K562 (cell line): ENCODE measurements at regions not wholly inside any gene's neighbourhood (a gene's known extent, or its start where the extent isn't known, plus 50 kb on each side); places are given as distances from the start of the nearest gene placed in this dataset.

Source experiments
- ATAC-seq: fragments of 200-7000 bp; cut with Tn5 transposase; 3 replicates; pipeline ENCODE4 v1.9.1; 2020; ENCODE audit warnings: moderate library complexity
- BruUV-seq: library from RNA; stranded (reverse); fragments of 400-500 nt; replicated peaks from 2 replicates; lab custom pipeline; 2021; lab: Mats Ljungman, UMichigan
- CTCF ChIA-PET: fragments of 300-600 bp; formaldehyde crosslinking; extraction: SDS; loops from one replicate; lab custom pipeline; 2021; ENCODE audit warnings: low intra/inter-chr PET ratio; lab: Yijun Ruan, JAX
- POLR2A ChIA-PET: fragments of 300-600, 350-650 bp; sonication (Branson Sonifier 250); formaldehyde crosslinking; extraction: SDS; loops from one replicate; lab custom pipeline; 2021; ENCODE audit warnings: antibody characterized with exemption, inconsistent platforms; lab: Yijun Ruan, JAX
- DNase-seq, 4 experiments: peaks; one replicate each; pipeline versions ENCODE4 v3.0.0 to v3.0.0-alpha.2; 2011 to 2018; ENCODE audit warnings: low spot score in 3 of 4, mixed read lengths in 3 of 4; ENCODE audit errors: extremely low read depth in 1 of 4
- FAIRE-seq: peaks from 2 replicates; lab custom pipeline; 2011; peaks lifted over from hg19 to GRCh38; lab: Jason Lieb, UNC
- H2AFZ ChIP-seq: 2 replicates; pipeline ENCODE4 v1.6.0; 2011; ENCODE audit warnings: low read depth, low read length, control low read depth, inconsistent platforms
- H3K27ac ChIP-seq: fragments of 200-600 bp; 3 replicates; pipeline ENCODE4 v1.8.0; 2011; ENCODE audit warnings: low read depth, mild to moderate bottlenecking, control low read depth, inconsistent platforms, low read length, moderate library complexity, mixed read lengths; ENCODE audit errors: extremely low read depth
- H3K27me3 ChIP-seq, 2 experiments: fragments of 300-600 bp in 1 of 2; 2 replicates in 1 of 2; 3 replicates in 1 of 2; pipeline versions ENCODE4 v1.6.0 to v1.8.0; 2011; ENCODE audit warnings: inconsistent platforms in 2 of 2, low read length in 2 of 2, mild to moderate bottlenecking in 1 of 2, mixed read lengths in 1 of 2, moderate library complexity in 1 of 2; ENCODE audit not compliant: control insufficient read depth in 2 of 2, insufficient read depth in 2 of 2
- H3K36me3 ChIP-seq: fragments of 300-600 bp; 3 replicates; pipeline ENCODE4 v1.8.0; 2011; ENCODE audit warnings: mild to moderate bottlenecking, low read length, inconsistent platforms; ENCODE audit not compliant: control insufficient read depth, insufficient read depth
- H3K4me1 ChIP-seq, 2 experiments: fragments of 200-600 bp in 1 of 2; replicated peaks in 1 of 2; 2 replicates in 1 of 2; 3 replicates in 1 of 2; pipeline versions ENCODE4 v1.5.1 to v1.8.0; 2011; ENCODE audit warnings: inconsistent platforms in 2 of 2, low read length in 2 of 2, mild to moderate bottlenecking in 1 of 2, mixed read lengths in 1 of 2, moderate library complexity in 1 of 2; ENCODE audit not compliant: control insufficient read depth in 2 of 2, insufficient read depth in 2 of 2
- H3K4me2 ChIP-seq: 2 replicates; pipeline ENCODE4 v1.6.1; 2011; ENCODE audit warnings: low read length, control low read depth, inconsistent platforms, mixed read lengths; ENCODE audit not compliant: insufficient read depth
- H3K4me3 ChIP-seq: fragments of 200-600 bp; sonication (generic), shearing (Covaris generic); 2 replicates; pipeline ENCODE4 v1.5.1; 2016; ENCODE audit warnings: control low read depth, inconsistent platforms
- H3K79me2 ChIP-seq: fragments of 200-600 bp; 3 replicates; pipeline ENCODE4 v1.8.0; 2011; ENCODE audit warnings: low read length, inconsistent platforms; ENCODE audit not compliant: control insufficient read depth, insufficient read depth
- H3K9ac ChIP-seq, 2 experiments: 2 replicates each; pipeline versions ENCODE4 v1.6.0 to v1.6.1; 2011; ENCODE audit warnings: low read depth in 2 of 2, low read length in 2 of 2, control low read depth in 1 of 2, inconsistent platforms in 1 of 2, mild to moderate bottlenecking in 1 of 2, mixed read lengths in 1 of 2; ENCODE audit not compliant: insufficient read depth in 1 of 2
- H3K9me1 ChIP-seq: one replicate; pipeline ENCODE4 v1.6.0; 2011; ENCODE audit warnings: inconsistent platforms, mild to moderate bottlenecking, low read length, moderate library complexity; ENCODE audit not compliant: control insufficient read depth, insufficient read depth
- H3K9me3 ChIP-seq: replicated peaks from 2 replicates; pipeline ENCODE4 v1.5.1; 2011; ENCODE audit warnings: low read depth, low read length, inconsistent platforms; ENCODE audit not compliant: control insufficient read depth, insufficient read depth
- H4K20me1 ChIP-seq: replicated peaks from 2 replicates; pipeline ENCODE4 v1.6.1; 2011; ENCODE audit warnings: low read length, inconsistent platforms, mixed read lengths; ENCODE audit not compliant: control insufficient read depth, insufficient read depth
- EP400 ChIP-seq: fragments of 450-650 bp; IDR thresholded peaks from 2 replicates; pipeline ENCODE4 v1.6.1; 2017; ENCODE audit warnings: antibody characterized with exemption, mild to moderate bottlenecking, moderate library complexity
- ZNF146 ChIP-seq: IDR thresholded peaks from one replicate; pipeline ENCODE4 v1.6.1; 2018; ENCODE audit warnings: missing compliant biosample characterization; ENCODE audit not compliant: unreplicated experiment
- ZNF75A ChIP-seq: fragments of 450-650 bp; formaldehyde crosslinking; IDR thresholded peaks from 2 replicates; pipeline ENCODE4 v1.4.0; 2020; ENCODE audit warnings: mild to moderate bottlenecking
- WGBS: fragments of 100-300 bp; shearing (Covaris generic); methylation state at CpG from one replicate; pipeline ENCODE4 v1.1.6; 2016; ENCODE audit warnings: low coverage, mixed read lengths; ENCODE audit not compliant: insufficient coverage; ENCODE audit errors: missing lambda C conversion rate; 5-methylcytosine and 5-hydroxymethylcytosine counted together
- in situ Hi-C: fragments of 300-500 bp; cut with MboI; formaldehyde crosslinking; loops from 4 replicates; pipeline ENCODE4 v1.15.0; 2018; ENCODE audit warnings: inconsistent platforms, mixed read lengths
- intact Hi-C: fragments of 100-400 bp; cut with micrococcal nuclease; formaldehyde crosslinking; loops from 2 replicates; pipeline ENCODE4 v1.14.2; 2022
- TF ChIP-seq, protein P1 (sequence below): fragments of 250-450 bp; sonication (Bioruptor Pico); IDR thresholded peaks from 2 replicates; pipeline ENCODE4 v1.5.0; 2021; ENCODE audit warnings: mild to moderate bottlenecking, moderate library complexity
- TF ChIP-seq, protein P2 (sequence below): fragments of 450-650 bp; IDR thresholded peaks from 2 replicates; pipeline ENCODE4 v1.6.1; 2017; ENCODE audit warnings: antibody characterized with exemption, mild to moderate bottlenecking

GRCh38 chr5:171533153-171533552, 113.7 kb downstream of the FGF18 start:
- no peaks in the 10 kb centered on the region for H3K79me2 ChIP-seq
- peaks cover 2 to 12% of the 10 kb centered on the region in 2 experiments; a peak in 3 of 5 replicates for H3K4me1 ChIP-seq
- H2AFZ ChIP-seq, result no peak overlapping the region
- H3K4me3 ChIP-seq, result no peak overlapping the region
- H3K9ac ChIP-seq, result no peak overlapping the region
- no peaks in the 10 kb centered on the region for H4K20me1 ChIP-seq
- BruUV-seq, result no TSS peak
- H3K27ac ChIP-seq, result no peak overlapping the region
- ChIA-PET CTCF (no interaction called here), POLR2A (interaction anchor here (0.6 kb wide), 2 partner anchors 13 to 1325 kb away, joined by 3 read pairs; no protein-coding TSS in a partner anchor)
- H3K9me1 ChIP-seq, result no peaks in the 10 kb centered on the region
- no peak for ATAC-seq
- no peak overlapping the region for H3K4me2 ChIP-seq
- peak; percentile 66 for FAIRE-seq
- 43% methylated on average over 4 of the region's 4 CpGs for WGBS
- H3K36me3 ChIP-seq, result no peaks in the 10 kb centered on the region
- in situ Hi-C loops, result no loop called here
- TF ChIP-seq, protein P1, sequence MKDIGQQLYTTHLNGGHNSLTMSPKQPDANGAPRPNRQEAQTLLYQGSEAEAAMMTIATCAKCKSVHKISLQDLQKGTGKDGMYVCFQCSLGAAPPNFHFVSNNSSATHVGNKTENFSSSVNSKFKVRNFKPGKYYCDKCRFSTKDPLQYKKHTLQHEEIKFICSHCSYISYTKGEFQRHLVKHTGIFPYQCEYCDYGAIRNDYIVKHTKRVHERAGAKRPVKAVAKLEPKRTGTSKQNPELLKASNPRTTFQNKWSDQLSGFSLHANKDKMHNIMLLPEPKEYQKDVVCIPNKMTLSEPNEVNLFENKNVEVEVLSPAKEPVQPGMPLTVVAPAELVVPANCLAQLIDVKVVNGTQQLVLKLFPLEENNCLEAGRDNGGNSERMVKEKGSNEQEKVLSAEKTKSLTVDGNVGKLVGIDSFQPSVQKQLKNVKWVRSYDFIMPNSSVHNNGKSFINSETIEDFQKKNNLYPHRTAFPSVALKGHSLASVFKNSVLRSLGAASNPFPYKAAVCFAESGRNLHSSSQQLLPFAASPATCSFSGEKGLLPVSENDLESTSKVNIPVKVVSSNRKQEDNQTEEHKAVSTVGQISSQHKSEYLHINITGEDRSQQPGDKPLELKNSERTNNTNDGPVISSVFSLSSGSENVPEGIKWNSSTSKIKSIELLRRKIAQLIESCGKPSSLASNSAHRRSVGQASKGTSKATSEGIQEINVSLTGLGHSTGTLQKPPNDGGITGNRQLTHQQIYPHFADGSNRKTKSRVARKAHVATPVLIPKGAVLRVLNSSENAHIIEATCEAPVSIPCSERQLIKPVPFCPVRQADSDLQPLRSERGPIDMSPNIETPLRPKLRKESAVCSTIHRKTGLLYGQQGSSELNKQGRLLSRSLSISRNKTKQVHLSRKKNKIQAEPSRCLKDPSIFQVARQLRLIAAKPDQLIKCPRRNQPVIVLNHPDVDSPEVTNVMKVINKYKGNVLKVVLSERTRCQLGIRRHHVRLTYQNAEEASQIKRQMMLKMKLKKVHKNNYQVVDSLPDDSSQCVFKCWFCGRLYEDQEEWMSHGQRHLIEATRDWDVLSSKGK (CRISPR knock-in tag), result no peak
- TF ChIP-seq, protein P2, sequence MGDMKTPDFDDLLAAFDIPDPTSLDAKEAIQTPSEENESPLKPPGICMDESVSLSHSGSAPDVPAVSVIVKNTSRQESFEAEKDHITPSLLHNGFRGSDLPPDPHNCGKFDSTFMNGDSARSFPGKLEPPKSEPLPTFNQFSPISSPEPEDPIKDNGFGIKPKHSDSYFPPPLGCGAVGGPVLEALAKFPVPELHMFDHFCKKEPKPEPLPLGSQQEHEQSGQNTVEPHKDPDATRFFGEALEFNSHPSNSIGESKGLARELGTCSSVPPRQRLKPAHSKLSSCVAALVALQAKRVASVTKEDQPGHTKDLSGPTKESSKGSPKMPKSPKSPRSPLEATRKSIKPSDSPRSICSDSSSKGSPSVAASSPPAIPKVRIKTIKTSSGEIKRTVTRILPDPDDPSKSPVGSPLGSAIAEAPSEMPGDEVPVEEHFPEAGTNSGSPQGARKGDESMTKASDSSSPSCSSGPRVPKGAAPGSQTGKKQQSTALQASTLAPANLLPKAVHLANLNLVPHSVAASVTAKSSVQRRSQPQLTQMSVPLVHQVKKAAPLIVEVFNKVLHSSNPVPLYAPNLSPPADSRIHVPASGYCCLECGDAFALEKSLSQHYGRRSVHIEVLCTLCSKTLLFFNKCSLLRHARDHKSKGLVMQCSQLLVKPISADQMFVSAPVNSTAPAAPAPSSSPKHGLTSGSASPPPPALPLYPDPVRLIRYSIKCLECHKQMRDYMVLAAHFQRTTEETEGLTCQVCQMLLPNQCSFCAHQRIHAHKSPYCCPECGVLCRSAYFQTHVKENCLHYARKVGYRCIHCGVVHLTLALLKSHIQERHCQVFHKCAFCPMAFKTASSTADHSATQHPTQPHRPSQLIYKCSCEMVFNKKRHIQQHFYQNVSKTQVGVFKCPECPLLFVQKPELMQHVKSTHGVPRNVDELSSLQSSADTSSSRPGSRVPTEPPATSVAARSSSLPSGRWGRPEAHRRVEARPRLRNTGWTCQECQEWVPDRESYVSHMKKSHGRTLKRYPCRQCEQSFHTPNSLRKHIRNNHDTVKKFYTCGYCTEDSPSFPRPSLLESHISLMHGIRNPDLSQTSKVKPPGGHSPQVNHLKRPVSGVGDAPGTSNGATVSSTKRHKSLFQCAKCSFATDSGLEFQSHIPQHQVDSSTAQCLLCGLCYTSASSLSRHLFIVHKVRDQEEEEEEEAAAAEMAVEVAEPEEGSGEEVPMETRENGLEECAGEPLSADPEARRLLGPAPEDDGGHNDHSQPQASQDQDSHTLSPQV, result no peak
- TF ChIP-seq EP400 (no peak), ZNF75A (no peak), ZNF146 (CRISPR knock-in tag) (peak; percentile 68)
- intact Hi-C loops, result no loop called here
- no peak for DNase-seq
- no peaks in the 10 kb centered on the region for H3K9me3 ChIP-seq
- H3K27me3 ChIP-seq, result peaks cover 6 to 26% of the 10 kb centered on the region in 2 experiments; a peak in 3 of 5 replicates
